Hepatocyte (in vitro differentiated cells): ENCODE measurements at regions not wholly inside any gene's neighbourhood (a gene's known extent, or its start where the extent isn't known, plus 50 kb on each side); places are given as distances from the start of the nearest gene placed in this dataset.

ENCODE experiments used
- CTCF ChIP-seq: fragments of 200-600 bp; sonication (generic); IDR thresholded peaks from 2 replicates; pipeline ENCODE4 v1.5.1; 2016; ENCODE audit warnings: antibody characterized with exemption, mild to moderate bottlenecking; ENCODE audit not compliant: poor library complexity
- EZH2 ChIP-seq: fragments of 200-600 bp; sonication (generic); IDR thresholded peaks from 2 replicates; pipeline ENCODE4 v1.6.1; 2016; ENCODE audit warnings: antibody characterized with exemption, mild to moderate bottlenecking, borderline replicate concordance
- EZH2phosphoT487 ChIP-seq: fragments of 200-600 bp; sonication (generic); IDR thresholded peaks from one replicate; pipeline ENCODE4 v1.6.1; 2018; ENCODE audit warnings: antibody characterized with exemption, mild to moderate bottlenecking, low read depth, moderate library complexity; ENCODE audit not compliant: unreplicated experiment, severe bottlenecking

- TF ChIP-seq CTCF (no peak), EZH2phosphoT487 (no peak), EZH2 (no peak)
These were observed 324.2 kb downstream of the NEK10 start for GRCh38 chr3:27044931-27045481.
